Mesenchymal stem cell (in vitro differentiated cells and primary cell): ENCODE measurements at regions not wholly inside any gene's neighbourhood (a gene's known extent, or its start where the extent isn't known, plus 50 kb on each side); places are given as distances from the start of the nearest gene placed in this dataset.

Experiments
- DNase-seq: peaks from one replicate; pipeline ENCODE4 v3.0.0-alpha.2; 2013
- H2AFZ ChIP-seq: one replicate; pipeline ENCODE4 v1.6.1; 2013; ENCODE audit warnings: low read depth, mild to moderate bottlenecking, control low read depth, inconsistent platforms, low read length, moderate library complexity
- H2AK5ac ChIP-seq: 2 replicates; pipeline ENCODE4 v1.6.1; 2013; ENCODE audit warnings: low read length, moderate library complexity, mild to moderate bottlenecking, inconsistent platforms; ENCODE audit not compliant: severe bottlenecking
- H2BK120ac ChIP-seq: one replicate; pipeline ENCODE4 v1.6.1; 2013; ENCODE audit warnings: low read depth, mild to moderate bottlenecking, inconsistent platforms, low read length, moderate library complexity
- H2BK12ac ChIP-seq, 2 experiments: one replicate each; pipeline ENCODE4 v1.6.1; 2013; ENCODE audit warnings: inconsistent platforms in 2 of 2, low read length in 2 of 2, mild to moderate bottlenecking in 2 of 2, moderate library complexity in 2 of 2, control low read depth in 1 of 2
- H2BK15ac ChIP-seq: one replicate; pipeline ENCODE4 v1.6.1; 2013; ENCODE audit warnings: mild to moderate bottlenecking, low read depth, inconsistent platforms; ENCODE audit not compliant: poor library complexity, severe bottlenecking
- H2BK5ac ChIP-seq: 2 replicates; pipeline ENCODE4 v1.6.1; 2013; ENCODE audit warnings: low read depth, mild to moderate bottlenecking, low read length, control low read depth, inconsistent platforms; ENCODE audit not compliant: poor library complexity, severe bottlenecking
- H3K14ac ChIP-seq, 2 experiments: one replicate each; pipeline ENCODE4 v1.6.1; 2013; ENCODE audit warnings: inconsistent platforms in 2 of 2, low read length in 2 of 2, control low read depth in 1 of 2, mild to moderate bottlenecking in 1 of 2, moderate library complexity in 1 of 2
- H3K18ac ChIP-seq, 2 experiments: one replicate each; pipeline ENCODE4 v1.6.1; 2013; ENCODE audit warnings: inconsistent platforms in 2 of 2, low read length in 2 of 2, control low read depth in 1 of 2, low read depth in 1 of 2, mild to moderate bottlenecking in 1 of 2
- H3K23ac ChIP-seq, 2 experiments: one replicate each; pipeline ENCODE4 v1.6.1; 2013; ENCODE audit warnings: inconsistent platforms in 2 of 2, low read length in 2 of 2, mild to moderate bottlenecking in 2 of 2, moderate library complexity in 2 of 2, control low read depth in 1 of 2
- H3K27ac ChIP-seq: 2 replicates; pipeline ENCODE4 v1.5.1; 2013; ENCODE audit warnings: mild to moderate bottlenecking, moderate library complexity, low read length, control low read depth, inconsistent platforms; ENCODE audit not compliant: poor library complexity, severe bottlenecking
- H3K27me3 ChIP-seq, 2 experiments: 2 replicates each; pipeline versions ENCODE4 v1.6.1 to v1.7.0; 2013; ENCODE audit warnings: low read length in 2 of 2, mild to moderate bottlenecking in 2 of 2, moderate library complexity in 2 of 2, control low read depth in 1 of 2, inconsistent platforms in 1 of 2; ENCODE audit not compliant: control insufficient read depth in 1 of 2, insufficient read depth in 1 of 2
- H3K36me3 ChIP-seq, 2 experiments: 2 replicates each; pipeline versions ENCODE4 v1.6.1 to v1.7.0; 2013; ENCODE audit warnings: low read length in 2 of 2, control low read depth in 1 of 2, inconsistent platforms in 1 of 2, low read depth in 1 of 2, mild to moderate bottlenecking in 1 of 2; ENCODE audit not compliant: insufficient read depth in 2 of 2, control insufficient read depth in 1 of 2
- H3K4ac ChIP-seq, 2 experiments: one replicate each; pipeline ENCODE4 v1.6.1; 2013; ENCODE audit warnings: inconsistent platforms in 2 of 2, low read length in 2 of 2, mild to moderate bottlenecking in 2 of 2, moderate library complexity in 2 of 2, control low read depth in 1 of 2, low read depth in 1 of 2
- H3K4me1 ChIP-seq: 2 replicates; pipeline ENCODE4 v1.6.1; 2013; ENCODE audit warnings: low read depth, low read length, control low read depth; ENCODE audit not compliant: control insufficient read depth, insufficient read depth
- H3K4me2 ChIP-seq: 2 replicates; pipeline ENCODE4 v1.6.1; 2013; ENCODE audit warnings: low read length, mild to moderate bottlenecking, inconsistent platforms; ENCODE audit not compliant: poor library complexity, severe bottlenecking
- H3K4me3 ChIP-seq, 2 experiments: 2 replicates each; pipeline versions ENCODE4 v1.5.1 to v1.7.0; 2013; ENCODE audit warnings: low read length in 2 of 2, mild to moderate bottlenecking in 2 of 2, control low read depth in 1 of 2, low read depth in 1 of 2; ENCODE audit not compliant: insufficient read depth in 1 of 2
- H3K79me1 ChIP-seq: replicated peaks from 2 replicates; pipeline ENCODE4 v1.6.1; 2013; ENCODE audit warnings: mild to moderate bottlenecking, control low read depth, low read length, inconsistent platforms; ENCODE audit not compliant: poor library complexity, severe bottlenecking
- H3K9ac ChIP-seq: 2 replicates; pipeline ENCODE4 v1.7.0; 2013; ENCODE audit warnings: mild to moderate bottlenecking, low read length, moderate library complexity
- H3K9me3 ChIP-seq: 2 replicates; pipeline ENCODE4 v1.7.0; 2013; ENCODE audit warnings: mild to moderate bottlenecking, low read length; ENCODE audit not compliant: control insufficient read depth
- H4K8ac ChIP-seq: one replicate; pipeline ENCODE4 v1.6.1; 2013; ENCODE audit warnings: inconsistent platforms, mild to moderate bottlenecking, low read length, moderate library complexity
- H4K91ac ChIP-seq: one replicate; pipeline ENCODE4 v1.6.1; 2013; ENCODE audit warnings: mild to moderate bottlenecking, low read length, inconsistent platforms
- WGBS: methylation state at CpG from one replicate; pipeline ENCODE4 v1.1.7; 2013; ENCODE audit warnings: mixed read lengths; 5-methylcytosine and 5-hydroxymethylcytosine counted together

GRCh38 chr9:38164659-38165221 lies 95.7 kb upstream of the SHB start:
- 88% methylated on average over 7 of the region's 9 CpGs for WGBS
- Histone ChIP-seq H4K91ac (no peak overlapping the region), H3K27me3 (no peaks in the 10 kb centered on the region)

GRCh38 chr9:38163518-38163917 lies 94.5 kb upstream of the SHB start:
- no peak overlapping the region for H3K18ac ChIP-seq

More at GRCh38 chr9:38164659-38165221, 95.7 kb upstream of the SHB start:
- H3K23ac ChIP-seq = no peak overlapping the region
- no peak for DNase-seq
- no peak overlapping the region for H2BK5ac ChIP-seq
- H2AK5ac ChIP-seq = no peak overlapping the region
- H2BK15ac ChIP-seq = no peak overlapping the region
- H3K14ac ChIP-seq = no peak overlapping the region
- peaks cover 7% of the 10 kb centered on the region for H3K9me3 ChIP-seq
- H3K27ac ChIP-seq = no peak overlapping the region
- H3K18ac ChIP-seq = no peak overlapping the region
- H4K8ac ChIP-seq = no peak overlapping the region
- no peak overlapping the region for H3K4ac ChIP-seq
- H2BK120ac ChIP-seq = no peak overlapping the region
- peaks cover 2% of the 10 kb centered on the region for H3K4me1 ChIP-seq
- no peak overlapping the region for H2AFZ ChIP-seq
- no peaks in the 10 kb centered on the region for H3K36me3 ChIP-seq
- no peak overlapping the region for H2BK12ac ChIP-seq
- H3K4me2 ChIP-seq = no peak overlapping the region
- no peak overlapping the region for H3K9ac ChIP-seq
- no peak overlapping the region for H3K4me3 ChIP-seq
- H3K79me1 ChIP-seq = no peaks in the 10 kb centered on the region

GRCh38 chr9:38162332-38163211 lies 93.5 kb upstream of the SHB start:
- Histone ChIP-seq H2BK15ac (no peak overlapping the region), H3K27me3 (no peaks in the 10 kb centered on the region), H3K4ac (no peak overlapping the region), H2BK12ac (no peak overlapping the region), H4K8ac (no peak overlapping the region), H2BK5ac (no peak overlapping the region), H3K9ac (no peak overlapping the region), H3K4me2 (no peak overlapping the region), H3K27ac (no peak overlapping the region), H3K9me3 (no peaks in the 10 kb centered on the region), H3K79me1 (no peaks in the 10 kb centered on the region), H3K4me1 (peaks cover 2% of the 10 kb centered on the region), H4K91ac (no peak overlapping the region), H2AK5ac (no peak overlapping the region), H3K4me3 (no peak overlapping the region), H3K23ac (no peak overlapping the region), H3K14ac (no peak overlapping the region), H2BK120ac (no peak overlapping the region), H2AFZ (no peak overlapping the region), H3K18ac (no peak overlapping the region), H3K36me3 (no peaks in the 10 kb centered on the region)
- no peak for DNase-seq
- 98% methylated on average over 3 of the region's 11 CpGs for WGBS

More at GRCh38 chr9:38163518-38163917, 94.5 kb upstream of the SHB start:
- Histone ChIP-seq H2BK12ac (no peak overlapping the region), H3K4me2 (no peak overlapping the region), H3K4ac (no peak overlapping the region), H3K4me3 (no peak overlapping the region), H2BK5ac (no peak overlapping the region), H2AFZ (no peak overlapping the region), H3K27ac (no peak overlapping the region), H3K23ac (no peak overlapping the region), H4K91ac (no peak overlapping the region), H2BK120ac (no peak overlapping the region), H2AK5ac (no peak overlapping the region), H3K36me3 (no peaks in the 10 kb centered on the region), H3K9ac (no peak overlapping the region), H4K8ac (no peak overlapping the region), H3K79me1 (no peaks in the 10 kb centered on the region), H3K14ac (no peak overlapping the region), H3K4me1 (peaks cover 2% of the 10 kb centered on the region), H3K9me3 (no peaks in the 10 kb centered on the region), H2BK15ac (no peak overlapping the region), H3K27me3 (no peaks in the 10 kb centered on the region)
- DNase-seq = no peak
- WGBS = 89% methylated on average over 3 of the region's 3 CpGs

- Histone ChIP-seq H3K4me2 (no peak overlapping the region), H2BK120ac (no peak overlapping the region), H2AK5ac (no peak overlapping the region), H2BK5ac (no peak overlapping the region), H4K8ac (no peak overlapping the region), H4K91ac (no peak overlapping the region), H3K9me3 (no peaks in the 10 kb centered on the region), H3K27me3 (no peaks in the 10 kb centered on the region), H3K14ac (no peak overlapping the region), H3K23ac (no peak overlapping the region), H2BK15ac (no peak overlapping the region), H3K4ac (no peak overlapping the region), H3K27ac (no peak overlapping the region), H3K36me3 (no peaks in the 10 kb centered on the region), H3K9ac (no peak overlapping the region), H3K18ac (no peak overlapping the region), H3K4me1 (peaks cover 2% of the 10 kb centered on the region), H3K4me3 (no peak overlapping the region), H2AFZ (no peak overlapping the region), H3K79me1 (no peaks in the 10 kb centered on the region), H2BK12ac (no peak overlapping the region)
- peak; percentile 52 for DNase-seq
- WGBS = 19% methylated on average over 9 of the region's 9 CpGs
Observed at GRCh38 chr9:38160613-38161215, 91.7 kb upstream of the SHB start.
